Liver (tissue), 1 donor: ENCODE measurements at regions not wholly inside any gene's neighbourhood (a gene's known extent, or its start where the extent isn't known, plus 50 kb on each side); places are given as distances from the start of the nearest gene placed in this dataset. TPM values are rescaled to one million over a fixed set of nuclear protein-coding genes. Genes with fewer than 3 reads are reported as not detected.

ENCODE experiments used
- small RNA-seq: library from RNA; depleted of rRNA; stranded (forward); fragments of <200 nt; gene quantifications from one replicate; pipeline ENCODE3, GENCODE V24; 2014

Small RNA genes in the stretch of these regions (small RNA-seq; reads per million reads assigned to genes)
- gene AC104640.2 (not detected), gene RNA5SP147 (not detected)
